Choroid plexus epithelial cell (primary cell): ENCODE measurements at regions not wholly inside any gene's neighbourhood (a gene's known extent, or its start where the extent isn't known, plus 50 kb on each side); places are given as distances from the start of the nearest gene placed in this dataset.
"Not testable (repeated sequence)": the region's sequence is repeated elsewhere in the genome, so short reads cannot be mapped to it uniquely, and the experiment has no call there.

Source experiments
- DNase-seq: peaks from one replicate; pipeline ENCODE4 v3.0.0-alpha.2; 2010; ENCODE audit warnings: low read depth
- H3K4me3 ChIP-seq: 2 replicates; pipeline ENCODE4 v1.5.1; 2011; ENCODE audit warnings: low read depth, mild to moderate bottlenecking, control low read depth, low read length, moderate library complexity
- CTCF ChIP-seq: conservative IDR thresholded peaks from 2 replicates; pipeline ENCODE4 v1.5.1; 2011; ENCODE audit warnings: low read depth, mild to moderate bottlenecking, control low read depth, inconsistent platforms, low read length, moderate library complexity

DNA sequence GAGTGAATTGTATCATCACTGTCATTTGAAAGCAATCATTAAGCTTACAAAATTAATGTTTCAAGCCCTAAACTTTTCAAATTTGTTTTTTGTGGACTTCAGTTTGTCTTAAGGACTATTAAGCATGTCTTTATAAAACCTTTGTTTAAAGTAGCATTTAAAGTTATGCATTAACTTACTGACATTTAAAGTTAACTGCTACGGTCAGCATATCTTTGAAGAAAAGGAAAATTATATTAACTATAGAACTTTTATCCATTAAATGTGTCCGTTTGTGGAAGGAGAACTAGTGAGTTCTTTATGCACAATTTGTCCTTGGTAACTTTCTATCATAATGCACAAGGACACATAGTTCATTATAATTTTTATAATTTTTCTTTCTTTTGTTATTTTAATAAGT, 103.4 kb downstream of the FANCF start:
- no peak for TF ChIP-seq CTCF
- no peak for DNase-seq
- H3K4me3 ChIP-seq = no peak overlapping the region

GRCh38 chr11:22521226-22521625, 104.4 kb downstream of the FANCF start:
- DNase-seq = peak; percentile 34
- TF ChIP-seq CTCF = no peak
- no peak overlapping the region for H3K4me3 ChIP-seq

DNA sequence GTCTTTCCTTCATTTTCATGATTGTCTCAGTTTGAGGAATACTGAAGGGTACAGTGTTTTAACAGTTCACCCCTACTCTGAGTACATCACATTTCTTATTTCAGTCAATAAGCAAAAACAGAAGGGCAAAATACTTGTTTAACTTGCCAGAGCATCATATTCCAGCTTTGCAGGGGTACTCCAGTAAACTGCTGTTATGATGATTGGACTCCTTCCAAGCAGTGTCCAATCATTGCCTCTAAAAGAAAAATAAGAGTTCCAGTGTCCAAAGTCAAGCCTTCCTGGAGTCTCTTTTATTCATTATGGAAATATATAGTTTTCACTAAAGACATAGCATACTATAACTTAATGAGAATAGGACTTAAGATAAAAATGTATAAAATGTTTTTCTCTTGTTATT, 105.1 kb downstream of the FANCF start:
- no peak for TF ChIP-seq CTCF
- no peak for DNase-seq
- no peak overlapping the region for H3K4me3 ChIP-seq

DNA sequence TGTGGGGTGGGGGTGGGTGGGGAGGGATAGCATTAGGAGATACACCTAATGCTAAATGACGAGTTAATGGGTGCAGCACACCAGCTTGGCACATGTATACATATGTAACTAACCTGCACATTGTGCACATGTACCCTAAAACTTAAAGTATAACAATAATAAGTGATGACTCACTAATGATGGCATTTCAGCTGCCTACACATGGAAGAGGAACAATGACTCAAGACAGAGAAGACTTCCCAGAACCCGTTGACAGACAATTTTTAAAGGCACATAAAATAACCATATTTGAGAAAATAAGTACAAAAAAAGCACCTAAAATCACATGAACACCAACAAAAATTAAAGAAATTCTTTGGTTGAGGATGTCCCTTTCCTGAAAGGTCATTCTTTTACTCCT, 107.3 kb downstream of the FANCF start:
- H3K4me3 ChIP-seq, DNase-seq: not testable (repeated sequence)

DNA sequence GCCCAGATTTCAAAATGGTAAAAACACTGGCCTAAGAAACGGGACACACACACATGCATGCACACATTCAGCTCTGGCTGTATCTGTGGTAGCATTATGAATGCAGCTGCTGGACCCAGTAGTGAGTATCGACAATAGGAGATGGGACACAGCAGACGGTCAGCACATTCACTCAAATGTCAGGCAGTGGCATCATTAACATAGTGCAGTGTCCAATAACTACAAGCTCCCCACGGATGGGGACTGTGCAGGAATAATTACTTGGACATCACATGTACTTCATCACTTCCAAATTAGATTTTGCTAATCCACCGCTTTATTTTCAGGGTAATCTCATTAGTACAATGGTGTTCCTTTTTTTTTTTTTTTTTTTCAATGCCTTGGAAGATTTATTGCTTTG, 109.5 kb downstream of the FANCF start:
- no peak for TF ChIP-seq CTCF
- no peak for DNase-seq
- no peak overlapping the region for H3K4me3 ChIP-seq

- TF ChIP-seq CTCF = no peak
- DNase-seq = no peak
- no peak overlapping the region for H3K4me3 ChIP-seq
These were observed 113.2 kb downstream of the FANCF start for GRCh38 chr11:22512457-22512856.

DNA sequence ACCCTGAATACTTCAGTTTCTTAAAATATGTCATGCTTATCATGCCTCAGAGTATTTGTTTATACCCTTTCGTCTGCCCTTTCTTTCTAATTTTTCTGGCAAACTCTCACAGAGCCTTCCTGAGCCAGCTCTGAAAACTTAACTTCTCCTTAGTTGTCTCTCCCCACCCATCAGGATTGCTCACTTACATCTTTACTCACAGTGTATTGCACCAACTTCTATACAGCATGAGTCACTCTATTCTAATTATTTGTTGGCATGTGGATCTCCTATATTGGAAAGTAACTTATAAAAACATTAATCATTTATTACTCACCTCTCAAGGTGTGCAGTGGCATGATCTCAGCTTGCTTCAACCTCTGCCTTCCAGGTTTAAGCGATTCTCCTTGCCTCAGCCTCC, 114.9 kb downstream of the FANCF start:
- DNase-seq = peak; percentile 12

More for the DNA sequence above, 114.9 kb downstream of the FANCF start:
- TF ChIP-seq CTCF = no peak
- H3K4me3 ChIP-seq = no peak overlapping the region
